CD1c-positive myeloid dendritic cell (primary cell): ENCODE measurements at regions not wholly inside any gene's neighbourhood (a gene's known extent, or its start where the extent isn't known, plus 50 kb on each side); places are given as distances from the start of the nearest gene placed in this dataset.
A peak's percentile ranks its signal among the peaks of the same experiment; 100 is the strongest.

ENCODE experiments used
- DNase-seq: peaks from one replicate; pipeline ENCODE4 v3.0.0-alpha.2; 2016; ENCODE audit errors: extremely low spot score

- DNase-seq = no peak
Observed at GRCh38 chr4:14695095-14695845, 307.0 kb upstream of the CPEB2 start.

GRCh38 chr4:14700083-14700482, 302.2 kb upstream of the CPEB2 start:
- no peak for DNase-seq

- DNase-seq = no peak
Observed at GRCh38 chr4:14700544-14700943, 301.7 kb upstream of the CPEB2 start.

- DNase-seq = no peak
Observed at GRCh38 chr4:14701389-14701788, 300.9 kb upstream of the CPEB2 start.

- no peak for DNase-seq
Observed at GRCh38 chr4:14701896-14702295, 300.4 kb upstream of the CPEB2 start.

- DNase-seq = no peak
Observed at GRCh38 chr4:14708574-14708973, 293.7 kb upstream of the CPEB2 start.

- no peak for DNase-seq
Observed at GRCh38 chr4:14711259-14711658, 291.0 kb upstream of the CPEB2 start.

- DNase-seq = no peak
Observed at GRCh38 chr4:14716691-14717090, 285.6 kb upstream of the CPEB2 start.

GRCh38 chr4:14719053-14719452, 283.2 kb upstream of the CPEB2 start:
- DNase-seq = no peak

GRCh38 chr4:14726441-14726840, 275.8 kb upstream of the CPEB2 start:
- no peak for DNase-seq

- DNase-seq = no peak
Observed at GRCh38 chr4:14726877-14727361, 275.4 kb upstream of the CPEB2 start.

GRCh38 chr4:14729282-14730000, 272.8 kb upstream of the CPEB2 start:
- DNase-seq = no peak

GRCh38 chr4:14742054-14742453, 260.2 kb upstream of the CPEB2 start:
- no peak for DNase-seq

- no peak for DNase-seq
Observed at GRCh38 chr4:14743172-14743571, 259.1 kb upstream of the CPEB2 start.

GRCh38 chr4:14743601-14744000, 258.7 kb upstream of the CPEB2 start:
- DNase-seq = no peak

GRCh38 chr4:14744346-14744745, 257.9 kb upstream of the CPEB2 start:
- DNase-seq = no peak

- no peak for DNase-seq
Observed at GRCh38 chr4:14749910-14750309, 252.4 kb upstream of the CPEB2 start.

- no peak for DNase-seq
Observed at GRCh38 chr4:14752341-14753046, 249.8 kb upstream of the CPEB2 start.

GRCh38 chr4:14767142-14767541, 235.1 kb upstream of the CPEB2 start:
- DNase-seq = peak; percentile 5

GRCh38 chr4:14768449-14768848, 233.8 kb upstream of the CPEB2 start:
- no peak for DNase-seq

- no peak for DNase-seq
Observed at GRCh38 chr4:14769993-14770392, 232.3 kb upstream of the CPEB2 start.

GRCh38 chr4:14771094-14771493, 231.2 kb upstream of the CPEB2 start:
- DNase-seq = no peak
